GM21360 (cell line): ENCODE measurements at regions not wholly inside any gene's neighbourhood (a gene's known extent, or its start where the extent isn't known, plus 50 kb on each side); places are given as distances from the start of the nearest gene placed in this dataset.

Source experiments
- ATAC-seq: cut with Tn5 transposase; IDR thresholded peaks from one replicate; pipeline ENCODE4 v1.9.1; 2021; ENCODE audit warnings: mild to moderate bottlenecking, moderate library complexity; ENCODE audit not compliant: unreplicated experiment

GRCh38 chr4:138927072-138927471 is 88.5 kb upstream of the NOCT start:
- no peak for ATAC-seq

GRCh38 chr4:138925495-138925894 is 90.1 kb upstream of the NOCT start:
- ATAC-seq: no peak

- no peak for ATAC-seq
Observed at GRCh38 chr4:138919094-138919936, 96.3 kb upstream of the NOCT start.

GRCh38 chr4:138918169-138918869 is 97.3 kb upstream of the NOCT start:
- no peak for ATAC-seq

GRCh38 chr4:138916763-138917162 is 98.8 kb upstream of the NOCT start:
- ATAC-seq: no peak

- no peak for ATAC-seq
Observed at GRCh38 chr4:138915756-138916155, 99.8 kb upstream of the NOCT start.

GRCh38 chr4:138912704-138913340 is 102.8 kb upstream of the NOCT start:
- no peak for ATAC-seq

GRCh38 chr4:138911909-138912703 is 103.5 kb upstream of the NOCT start:
- no peak for ATAC-seq

GRCh38 chr4:138910914-138911336 is 104.7 kb upstream of the NOCT start:
- ATAC-seq: no peak

GRCh38 chr4:138910195-138910913 is 105.2 kb upstream of the NOCT start:
- no peak for ATAC-seq

- no peak for ATAC-seq
Observed at GRCh38 chr4:138909587-138909986, 106.0 kb upstream of the NOCT start.

GRCh38 chr4:138908134-138908533 is 107.4 kb upstream of the NOCT start:
- ATAC-seq: no peak

- ATAC-seq: no peak
Observed at GRCh38 chr4:138907174-138907573, 108.4 kb upstream of the NOCT start.

- ATAC-seq: no peak
Observed at GRCh38 chr4:138904793-138905192, 110.8 kb upstream of the NOCT start.

GRCh38 chr4:138903185-138903584 is 112.4 kb upstream of the NOCT start:
- no peak for ATAC-seq

GRCh38 chr4:138902705-138903104 is 112.9 kb upstream of the NOCT start:
- ATAC-seq: no peak

GRCh38 chr4:138901177-138901576 is 114.4 kb upstream of the NOCT start:
- no peak for ATAC-seq

- no peak for ATAC-seq
Observed at GRCh38 chr4:138899999-138900398, 115.6 kb upstream of the NOCT start.

GRCh38 chr4:138898282-138898681 is 117.3 kb upstream of the NOCT start:
- no peak for ATAC-seq

- no peak for ATAC-seq
Observed at GRCh38 chr4:138897811-138898226, 117.8 kb upstream of the NOCT start.
